SK-N-SH (cell line): ENCODE measurements at regions not wholly inside any gene's neighbourhood (a gene's known extent, or its start where the extent isn't known, plus 50 kb on each side); places are given as distances from the start of the nearest gene placed in this dataset.
"Not testable (repeated sequence)": the region's sequence is repeated elsewhere in the genome, so short reads cannot be mapped to it uniquely, and the experiment has no call there.

Experiments
- CTCF ChIA-PET: fragments of 300-600, 350-600 bp; formaldehyde crosslinking; extraction: SDS; loops from one replicate; lab custom pipeline; 2021; lab: Yijun Ruan, JAX
- POLR2A ChIA-PET: fragments of 350-600 bp; sonication (Branson Sonifier 250); formaldehyde crosslinking; extraction: SDS; loops from one replicate; lab custom pipeline; 2020; ENCODE audit warnings: antibody characterized with exemption, inconsistent platforms; lab: Yijun Ruan, JAX
- DNase-seq: peaks from one replicate; pipeline ENCODE4 v3.0.0; 2012
- H2AFZ ChIP-seq: fragments of 200-600 bp; sonication (generic); 2 replicates; pipeline ENCODE4 v1.8.1; 2016; ENCODE audit warnings: antibody characterized with exemption, mild to moderate bottlenecking, low read depth
- H3F3A ChIP-seq: fragments of 200-600 bp; sonication (generic); replicated peaks from 2 replicates; pipeline ENCODE3; 2016; ENCODE audit warnings: antibody characterized with exemption, mild to moderate bottlenecking; ENCODE audit not compliant: insufficient read depth
- H3K27ac ChIP-seq, 2 experiments: fragments of 200-500 bp in 1 of 2; fragments of 200-600 bp in 1 of 2; sonication (Bioruptor generic) in 1 of 2; sonication (generic), shearing (Covaris generic) in 1 of 2; 2 replicates each; pipeline versions ENCODE4 v1.5.1 to v1.6.1; 2014 to 2016; ENCODE audit warnings: low read depth in 2 of 2, inconsistent platforms in 1 of 2, low read length in 1 of 2, mild to moderate bottlenecking in 1 of 2, mixed read lengths in 1 of 2
- H3K27me3 ChIP-seq: fragments of 200-600 bp; sonication (generic), shearing (Covaris generic); 2 replicates; pipeline ENCODE4 v1.6.1; 2016; ENCODE audit warnings: mixed run types; ENCODE audit not compliant: insufficient read depth
- H3K36me3 ChIP-seq, 2 experiments: fragments of 200-500 bp in 1 of 2; fragments of 200-600 bp in 1 of 2; sonication (Bioruptor generic) in 1 of 2; sonication (generic) in 1 of 2; replicated peaks in 1 of 2; 2 replicates each; pipeline versions ENCODE3 to v1.5.1; 2014 to 2016; ENCODE audit warnings: low read length in 1 of 2, mild to moderate bottlenecking in 1 of 2; ENCODE audit not compliant: insufficient read depth in 2 of 2, control insufficient read depth in 1 of 2
- H3K4me1 ChIP-seq, 2 experiments: fragments of 200-500 bp in 1 of 2; fragments of 200-600 bp in 1 of 2; sonication (Bioruptor generic) in 1 of 2; sonication (generic), shearing (Covaris generic) in 1 of 2; 2 replicates each; pipeline versions ENCODE4 v1.5.1 to v1.6.1; 2014 to 2016; ENCODE audit warnings: low read depth in 1 of 2, low read length in 1 of 2, mixed run types in 1 of 2; ENCODE audit not compliant: insufficient read depth in 2 of 2, control insufficient read depth in 1 of 2
- H3K4me2 ChIP-seq: fragments of 200-600 bp; sonication (generic), shearing (Covaris generic); 2 replicates; pipeline ENCODE4 v1.6.1; 2017; ENCODE audit warnings: mixed run types
- H3K4me3 ChIP-seq, 2 experiments: fragments of 200-500 bp in 1 of 2; fragments of 200-600 bp in 1 of 2; sonication (Bioruptor generic) in 1 of 2; sonication (generic), shearing (Covaris generic) in 1 of 2; 2 replicates each; pipeline versions ENCODE4 v1.5.1 to v1.8.1; 2014 to 2016; ENCODE audit warnings: low read depth in 2 of 2, inconsistent platforms in 1 of 2, low read length in 1 of 2, mild to moderate bottlenecking in 1 of 2, mixed read lengths in 1 of 2, moderate library complexity in 1 of 2
- H3K79me2 ChIP-seq: fragments of 200-600 bp; sonication (generic); 2 replicates; pipeline ENCODE4 v1.8.1; 2017; ENCODE audit warnings: mild to moderate bottlenecking; ENCODE audit not compliant: insufficient read depth
- H3K9ac ChIP-seq: fragments of 200-600 bp; sonication (generic); 2 replicates; pipeline ENCODE4 v1.6.1; 2017; ENCODE audit warnings: mixed run types
- H3K9me2 ChIP-seq: fragments of 200-600 bp; sonication (generic); 2 replicates; pipeline ENCODE4 v1.6.1; 2017; ENCODE audit warnings: mixed run types
- H3K9me3 ChIP-seq: fragments of 200-600 bp; sonication (generic); 2 replicates; pipeline ENCODE4 v1.6.1; 2017; ENCODE audit warnings: mixed run types, mild to moderate bottlenecking, moderate library complexity
- H4K20me1 ChIP-seq: fragments of 200-600 bp; sonication (generic); 2 replicates; pipeline ENCODE4 v1.6.1; 2017; ENCODE audit warnings: mild to moderate bottlenecking, mixed run types; ENCODE audit not compliant: insufficient read depth
- ELF1 ChIP-seq: IDR thresholded peaks from 2 replicates; pipeline ENCODE4 v1.4.0; 2012
- FOSL2 ChIP-seq: IDR thresholded peaks from 2 replicates; pipeline ENCODE4 v1.4.0; 2012; ENCODE audit warnings: low read depth, mild to moderate bottlenecking, moderate library complexity, borderline replicate concordance
- FOXJ3 ChIP-seq: sonication (generic); formaldehyde crosslinking; IDR thresholded peaks from 2 replicates; pipeline ENCODE4 v1.5.1; 2020; ENCODE audit warnings: mild to moderate bottlenecking, missing genetic modification reagents
- FOXM1 ChIP-seq: IDR thresholded peaks from 2 replicates; pipeline ENCODE4 v1.4.0; 2012; ENCODE audit warnings: low read depth, mild to moderate bottlenecking
- GABPA ChIP-seq: IDR thresholded peaks from 2 replicates; pipeline ENCODE4 v1.4.0; 2012; ENCODE audit warnings: low read depth, mild to moderate bottlenecking
- JUND ChIP-seq: IDR thresholded peaks from 2 replicates; pipeline ENCODE4 v1.4.0; 2012
- MAX ChIP-seq: IDR thresholded peaks from 2 replicates; pipeline ENCODE4 v1.4.0; 2012; ENCODE audit warnings: low read depth
- MXI1 ChIP-seq: IDR thresholded peaks from 2 replicates; pipeline ENCODE4 v1.6.1; 2012; ENCODE audit warnings: mild to moderate bottlenecking, low read depth, low read length, improper control_type of control experiment
- NFIC ChIP-seq: IDR thresholded peaks from 2 replicates; pipeline ENCODE4 v1.4.0; 2012; ENCODE audit warnings: borderline replicate concordance
- NRF1 ChIP-seq: IDR thresholded peaks from 2 replicates; pipeline ENCODE4 v1.6.1; 2012; ENCODE audit warnings: low read depth, mild to moderate bottlenecking, low read length
- PBX3 ChIP-seq: IDR thresholded peaks from 2 replicates; pipeline ENCODE4; 2012
- POLR2AphosphoS5 ChIP-seq: IDR thresholded peaks from 2 replicates; pipeline ENCODE4 v1.6.1; 2012; ENCODE audit warnings: low read depth, low read length
- RCOR1 ChIP-seq: fragments of 150-350 bp; IDR thresholded peaks from 2 replicates; pipeline ENCODE4 v1.6.1; 2017; ENCODE audit warnings: antibody characterized with exemption, low read length
- REST ChIP-seq: IDR thresholded peaks from 2 replicates; pipeline ENCODE4 v1.6.1; 2012; ENCODE audit warnings: mild to moderate bottlenecking, low read depth, low read length, moderate library complexity
- RXRA ChIP-seq: IDR thresholded peaks from 2 replicates; pipeline ENCODE4 v1.4.0; 2012; ENCODE audit warnings: low read depth, mild to moderate bottlenecking, borderline replicate concordance
- SIN3A ChIP-seq: IDR thresholded peaks from 2 replicates; pipeline ENCODE4 v1.6.1; 2012; ENCODE audit warnings: low read depth, mild to moderate bottlenecking, low read length, moderate library complexity, borderline replicate concordance
- SMC3 ChIP-seq: IDR thresholded peaks from 2 replicates; pipeline ENCODE4 v1.6.1; 2012; ENCODE audit warnings: low read depth, low read length, improper control_type of control experiment
- USF1 ChIP-seq: IDR thresholded peaks from 2 replicates; pipeline ENCODE4 v1.4.0; 2012; ENCODE audit warnings: low read depth, borderline replicate concordance
- USF2 ChIP-seq: fragments of 150-350 bp; IDR thresholded peaks from 2 replicates; pipeline ENCODE4 v1.6.1; 2017; ENCODE audit warnings: antibody characterized with exemption, low read length, low read depth, borderline replicate concordance
- YY1 ChIP-seq: IDR thresholded peaks from 2 replicates; pipeline ENCODE4 v1.4.0; 2012; ENCODE audit warnings: low read depth, mild to moderate bottlenecking
- WGBS: methylation state at CpG from one replicate; pipeline ENCODE4 v1.1.6; 2017; ENCODE audit warnings: low lambda C conversion rate; 5-methylcytosine and 5-hydroxymethylcytosine counted together

- H3K9me3 ChIP-seq = 0 out of 2 replicates have a peak, but pooled peaks cover 6% of the 10 kb centered on the region
- H3K36me3 ChIP-seq = no peaks in the 10 kb centered on the region
- H3K9ac ChIP-seq = no peak overlapping the region
- no peaks in the 10 kb centered on the region for H3K4me1 ChIP-seq
- H3F3A ChIP-seq = no peaks in the 10 kb centered on the region
- no peak overlapping the region for H3K4me2 ChIP-seq
- H3K27me3 ChIP-seq = no peaks in the 10 kb centered on the region
- no peak overlapping the region for H2AFZ ChIP-seq
- no peaks in the 10 kb centered on the region for H4K20me1 ChIP-seq
- H3K9me2 ChIP-seq = no peaks in the 10 kb centered on the region
- WGBS = 50% methylated on average over 2 of the region's 2 CpGs
- no peak overlapping the region for H3K27ac ChIP-seq
- TF ChIP-seq MXI1 = no peak
- no peak for TF ChIP-seq FOSL2
- TF ChIP-seq REST = no peak
- no peak for TF ChIP-seq RCOR1
- no peak for TF ChIP-seq GABPA
- no peak for TF ChIP-seq JUND
- TF ChIP-seq RXRA = no peak
- TF ChIP-seq FOXM1 = no peak
- TF ChIP-seq SMC3 = no peak
- TF ChIP-seq YY1 = no peak
- TF ChIP-seq USF2 = no peak
- no peak for TF ChIP-seq POLR2AphosphoS5
- TF ChIP-seq USF1 = no peak
- no peak for TF ChIP-seq PBX3
- TF ChIP-seq MAX = no peak
- no peak for TF ChIP-seq NFIC
- TF ChIP-seq NRF1 = no peak
- TF ChIP-seq SIN3A = no peak
- TF ChIP-seq ELF1 = no peak
- TF ChIP-seq FOXJ3 = no peak
- H3K4me3 ChIP-seq = no peak overlapping the region
- H3K79me2 ChIP-seq = no peaks in the 10 kb centered on the region
- no peak for DNase-seq
- ChIA-PET POLR2A (no interaction called here), CTCF (no interaction called here)
Measured at GRCh38 chr2:224114428-224114827, 75.3 kb upstream of the SERPINE2 start.

GRCh38 chr2:224113930-224114329, 74.8 kb upstream of the SERPINE2 start:
- H3K4me2 ChIP-seq, H3K9ac ChIP-seq, H3K36me3 ChIP-seq, DNase-seq, H4K20me1 ChIP-seq, H3K9me3 ChIP-seq, H3K9me2 ChIP-seq, H3K79me2 ChIP-seq, H3F3A ChIP-seq, H3K27ac ChIP-seq, H3K27me3 ChIP-seq, H2AFZ ChIP-seq, H3K4me1 ChIP-seq, H3K4me3 ChIP-seq, POLR2A ChIA-PET: not testable (repeated sequence)
- CTCF ChIA-PET = interaction anchor here (0.6 kb wide), 1 partner anchor 51 kb away, joined by 4 read pairs; no protein-coding TSS in a partner anchor
- WGBS = 0% methylated on average over 1 of the region's 1 CpG
